CD4-positive, CD25-positive, alpha-beta regulatory T cell (primary cell): ENCODE measurements at regions not wholly inside any gene's neighbourhood (a gene's known extent, or its start where the extent isn't known, plus 50 kb on each side); places are given as distances from the start of the nearest gene placed in this dataset.
A peak's percentile ranks its signal among the peaks of the same experiment; 100 is the strongest.

ENCODE experiments used
- ATAC-seq, 2 donors: fragments of 150-1000 bp; cut with Tn5 transposase; one replicate each; pipeline ENCODE4 v1.10.0; 2021; ENCODE audit warnings: low read depth in 2 of 2, moderate number of reproducible peaks in 2 of 2, moderate library complexity in 1 of 2
- DNase-seq, 3 donors: peaks; one replicate each; pipeline versions ENCODE4 v3.0.0 to v3.0.0-alpha.2; 2012 to 2022; ENCODE audit warnings: mixed read lengths in 1 of 3
- H3K27ac ChIP-seq: one replicate; pipeline ENCODE4 v1.7.0; 2013; ENCODE audit warnings: mild to moderate bottlenecking, low read length; ENCODE audit not compliant: insufficient read depth, poor library complexity, severe bottlenecking
- H3K27me3 ChIP-seq: one replicate; pipeline ENCODE4 v1.7.0; 2013; ENCODE audit warnings: low read length; ENCODE audit not compliant: control insufficient read depth, insufficient read depth
- H3K36me3 ChIP-seq: one replicate; pipeline ENCODE4 v1.7.0; 2013; ENCODE audit warnings: mild to moderate bottlenecking, low read length, moderate library complexity; ENCODE audit not compliant: control insufficient read depth, insufficient read depth
- H3K4me1 ChIP-seq: 2 replicates; pipeline ENCODE4 v1.7.0; 2013; ENCODE audit warnings: mild to moderate bottlenecking, low read length; ENCODE audit not compliant: insufficient read depth, control insufficient read depth, poor library complexity, severe bottlenecking
- H3K4me3 ChIP-seq: one replicate; pipeline ENCODE4 v1.7.0; 2013; ENCODE audit warnings: low read depth, mild to moderate bottlenecking, low read length, moderate library complexity
- H3K9me3 ChIP-seq, 2 experiments: 1 replicate in 1 of 2; 2 replicates in 1 of 2; pipeline ENCODE4 v1.7.0; 2013; ENCODE audit warnings: low read length in 2 of 2, mild to moderate bottlenecking in 1 of 2, moderate library complexity in 1 of 2; ENCODE audit not compliant: control insufficient read depth in 2 of 2
- H3K27ac Mint-ChIP-seq, 3 donors: one replicate each; pipeline ENCODE4 v1.8.0; 2020 to 2022; ENCODE audit warnings: mild to moderate bottlenecking in 3 of 3, mixed read lengths in 3 of 3, moderate library complexity in 2 of 3
- H3K27me3 Mint-ChIP-seq: one replicate; pipeline ENCODE4 v1.8.0; 2022; ENCODE audit warnings: mild to moderate bottlenecking, mixed read lengths
- H3K36me3 Mint-ChIP-seq: one replicate; pipeline ENCODE4 v1.8.0; 2020; ENCODE audit warnings: mixed read lengths
- H3K4me1 Mint-ChIP-seq, 4 donors: one replicate each; pipeline ENCODE4 v1.8.0; 2020 to 2022; ENCODE audit warnings: mixed read lengths in 4 of 4, mild to moderate bottlenecking in 1 of 4
- H3K4me3 Mint-ChIP-seq, 4 donors: one replicate each; pipeline ENCODE4 v1.8.0; 2020 to 2022; ENCODE audit warnings: mild to moderate bottlenecking in 4 of 4, mixed read lengths in 4 of 4, moderate library complexity in 3 of 4
- H3K9me3 Mint-ChIP-seq, 7 donors: one replicate each; pipeline ENCODE4 v1.8.0; 2020 to 2022; ENCODE audit warnings: mixed read lengths in 7 of 7, mild to moderate bottlenecking in 3 of 7, moderate library complexity in 2 of 7

DNA sequence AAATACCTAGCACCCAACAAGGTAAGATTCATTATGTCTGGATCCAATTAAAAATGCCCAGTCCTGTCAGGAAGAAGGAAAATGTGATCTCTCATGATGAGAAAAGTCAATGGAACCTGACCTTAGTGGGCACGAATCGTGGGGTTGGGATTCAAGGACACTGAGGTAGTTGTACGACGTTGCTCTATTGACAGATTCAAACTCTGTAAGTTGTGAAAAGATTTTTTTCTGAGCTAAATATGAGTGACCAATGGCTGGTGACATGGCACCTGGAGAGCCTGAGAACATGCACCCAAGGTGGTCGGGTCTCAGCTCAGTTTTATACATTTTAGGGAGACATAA is 148.2 kb downstream of the NDUFA10 start:
- peaks cover 0 to 11% (median 5%) of the 10 kb centered on the region in 4 donors for H3K4me1 Mint-ChIP-seq
- Histone ChIP-seq H3K9me3 (no peaks in the 10 kb centered on the region), H3K4me3 (no peak overlapping the region), H3K36me3 (no peaks in the 10 kb centered on the region), H3K27ac (no peak overlapping the region), H3K4me1 (no peaks in the 10 kb centered on the region), H3K27me3 (no peaks in the 10 kb centered on the region)
- H3K27ac Mint-ChIP-seq = peak overlapping the region in 1 of 3 donors; percentile 1
- no peaks in the 10 kb centered on the region for H3K9me3 Mint-ChIP-seq
- DNase-seq (no peak), ATAC-seq (no peak)
- H3K27me3 Mint-ChIP-seq = peaks cover 13% of the 10 kb centered on the region
- no peaks in the 10 kb centered on the region for H3K36me3 Mint-ChIP-seq
- H3K4me3 Mint-ChIP-seq = no peak overlapping the region

DNA sequence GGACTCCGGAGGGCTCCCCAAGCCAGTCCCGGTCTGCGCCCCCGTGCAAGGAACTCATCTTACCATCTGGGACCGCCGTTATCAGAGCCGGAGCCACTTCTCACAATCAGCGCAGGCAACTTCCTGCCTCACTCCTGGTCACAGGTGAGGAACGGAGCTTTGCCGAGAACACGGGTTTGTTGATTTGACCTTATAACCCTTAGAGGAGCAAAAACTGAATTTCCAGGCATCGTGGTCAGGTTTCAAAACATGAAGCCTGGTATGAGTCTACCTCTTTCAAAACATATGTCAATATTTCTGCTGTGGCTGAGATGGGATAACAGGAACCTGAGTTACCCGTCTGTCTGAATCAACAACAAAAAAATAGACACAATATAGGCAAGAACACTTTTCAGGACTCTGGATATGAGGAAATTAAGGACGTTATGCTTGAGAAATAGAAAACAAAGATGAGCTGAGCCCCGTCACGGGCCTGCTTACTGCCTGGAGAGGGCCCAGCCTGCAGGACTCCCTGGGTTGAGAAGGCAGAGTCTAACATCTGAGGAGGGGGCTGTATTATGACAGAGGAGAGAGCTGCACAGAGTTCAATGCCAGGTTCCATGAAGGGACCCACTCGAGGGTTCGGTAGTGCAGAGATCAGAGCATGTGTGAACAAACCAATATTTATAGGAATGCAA is 148.7 kb downstream of the NDUFA10 start:
- H3K27ac ChIP-seq = no peak overlapping the region
- no peak overlapping the region for H3K4me3 ChIP-seq
- H3K36me3 ChIP-seq = no peaks in the 10 kb centered on the region
- Mint-ChIP-seq H3K4me1 (peaks cover 0 to 8% (median 5%) of the 10 kb centered on the region in 4 donors), H3K9me3 (no peaks in the 10 kb centered on the region), H3K4me3 (no peak overlapping the region), H3K36me3 (no peaks in the 10 kb centered on the region), H3K27ac (no peak overlapping the region), H3K27me3 (peaks cover 13% of the 10 kb centered on the region)
- H3K9me3 ChIP-seq = no peaks in the 10 kb centered on the region
- no peaks in the 10 kb centered on the region for H3K4me1 ChIP-seq
- ATAC-seq (no peak), DNase-seq (no peak)
- H3K27me3 ChIP-seq = no peaks in the 10 kb centered on the region

DNA sequence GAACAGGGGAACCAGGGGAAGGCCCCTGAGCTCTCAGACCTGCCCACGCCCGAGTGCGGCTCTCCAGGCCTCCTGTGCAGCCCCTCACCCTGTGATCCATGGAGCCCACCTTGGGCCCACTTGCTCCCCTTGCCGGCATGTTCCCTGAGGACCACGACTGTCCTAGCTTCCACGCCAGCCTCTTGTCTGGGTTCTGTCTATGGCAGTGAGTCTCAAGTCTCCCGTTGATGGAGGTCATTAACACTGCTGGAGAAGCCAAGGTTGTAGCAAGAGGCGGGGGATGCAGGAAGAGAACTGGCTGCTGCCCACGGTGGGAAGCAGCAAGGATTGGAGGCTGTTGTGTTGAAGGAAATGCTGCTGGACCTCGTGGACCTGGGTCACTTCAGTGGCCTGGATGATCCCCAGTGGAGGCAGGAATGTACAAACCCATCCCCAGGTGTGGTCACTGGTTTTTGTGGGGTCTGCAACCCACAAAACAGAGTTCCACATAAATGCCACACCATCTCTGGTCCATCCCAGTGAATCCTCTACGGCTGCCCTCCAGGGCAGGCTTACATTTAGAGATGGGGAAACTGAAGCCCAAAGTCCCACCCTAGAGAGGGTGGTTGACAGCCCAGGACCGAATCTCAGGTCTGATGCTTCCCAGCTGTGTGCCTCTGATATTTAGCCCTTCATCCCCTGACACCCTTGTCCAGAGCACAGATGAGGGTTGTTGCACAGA is 150.3 kb downstream of the NDUFA10 start:
- ATAC-seq (no peak), DNase-seq (no peak)
- Histone ChIP-seq H3K27ac (no peak overlapping the region), H3K4me1 (no peaks in the 10 kb centered on the region), H3K4me3 (no peak overlapping the region), H3K27me3 (no peaks in the 10 kb centered on the region), H3K36me3 (no peaks in the 10 kb centered on the region), H3K9me3 (no peaks in the 10 kb centered on the region)
- H3K4me1 Mint-ChIP-seq = peaks cover 0 to 7% (median 3%) of the 10 kb centered on the region in 4 donors
- no peak overlapping the region for H3K4me3 Mint-ChIP-seq
- no peaks in the 10 kb centered on the region for H3K36me3 Mint-ChIP-seq
- no peak overlapping the region for H3K27ac Mint-ChIP-seq
- H3K27me3 Mint-ChIP-seq = peaks cover 13% of the 10 kb centered on the region
- H3K9me3 Mint-ChIP-seq = no peaks in the 10 kb centered on the region

DNA sequence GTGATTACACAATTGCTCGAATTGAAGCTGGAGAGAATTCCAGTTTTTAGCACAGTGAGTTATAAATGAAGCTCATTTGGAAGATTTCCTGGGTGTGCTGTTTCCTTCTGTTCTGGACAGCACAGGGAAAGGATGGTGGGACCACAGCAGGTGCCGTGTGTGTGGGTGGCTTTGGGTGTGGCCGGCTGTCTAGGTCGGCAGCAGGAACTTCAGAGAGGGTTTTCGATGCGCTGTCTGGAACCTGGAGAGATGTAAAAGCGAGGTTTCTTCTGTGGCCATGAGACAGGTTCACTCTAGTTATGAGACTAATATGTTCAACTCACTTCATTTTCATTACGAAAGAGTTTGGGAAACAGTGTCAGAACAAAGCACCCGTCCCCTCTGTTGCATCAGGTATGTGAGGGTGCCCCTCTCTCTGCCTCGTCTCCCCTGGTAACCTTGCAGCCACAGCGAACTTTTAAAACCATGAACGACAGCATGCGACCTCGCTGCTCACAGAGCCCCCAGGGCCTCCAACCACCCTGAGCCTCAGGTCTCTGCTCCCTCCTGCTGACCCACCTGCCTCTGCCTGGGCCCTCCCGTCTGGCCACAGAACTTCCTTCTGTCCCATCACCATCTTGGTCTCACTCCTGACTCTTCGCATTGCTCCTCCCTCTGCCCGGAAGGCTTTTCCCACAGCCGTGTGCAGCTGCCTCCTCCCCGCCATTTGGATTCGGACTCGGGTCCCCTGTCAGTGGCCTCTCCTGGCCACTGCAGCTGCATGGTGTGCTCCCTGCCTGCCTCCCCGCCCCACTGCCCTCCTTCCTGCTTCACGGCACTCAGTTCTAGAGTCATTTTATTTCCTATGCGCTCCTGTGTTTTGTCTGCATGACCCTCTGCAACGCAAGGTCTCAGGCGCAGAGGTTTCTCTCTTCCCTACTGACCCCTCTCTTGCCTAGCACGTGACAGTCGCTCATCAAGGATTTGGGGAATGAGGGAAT is 151.2 kb downstream of the NDUFA10 start:
- Histone ChIP-seq H3K9me3 (no peaks in the 10 kb centered on the region), H3K4me1 (no peaks in the 10 kb centered on the region), H3K27me3 (no peaks in the 10 kb centered on the region), H3K27ac (no peak overlapping the region), H3K4me3 (no peak overlapping the region), H3K36me3 (no peaks in the 10 kb centered on the region)
- Mint-ChIP-seq H3K9me3 (no peaks in the 10 kb centered on the region), H3K27ac (no peak overlapping the region), H3K36me3 (no peaks in the 10 kb centered on the region), H3K4me1 (peaks cover 0 to 7% (median 1%) of the 10 kb centered on the region in 4 donors), H3K27me3 (peaks cover 13% of the 10 kb centered on the region), H3K4me3 (no peak overlapping the region)
- DNase-seq (no peak), ATAC-seq (no peak)

DNA sequence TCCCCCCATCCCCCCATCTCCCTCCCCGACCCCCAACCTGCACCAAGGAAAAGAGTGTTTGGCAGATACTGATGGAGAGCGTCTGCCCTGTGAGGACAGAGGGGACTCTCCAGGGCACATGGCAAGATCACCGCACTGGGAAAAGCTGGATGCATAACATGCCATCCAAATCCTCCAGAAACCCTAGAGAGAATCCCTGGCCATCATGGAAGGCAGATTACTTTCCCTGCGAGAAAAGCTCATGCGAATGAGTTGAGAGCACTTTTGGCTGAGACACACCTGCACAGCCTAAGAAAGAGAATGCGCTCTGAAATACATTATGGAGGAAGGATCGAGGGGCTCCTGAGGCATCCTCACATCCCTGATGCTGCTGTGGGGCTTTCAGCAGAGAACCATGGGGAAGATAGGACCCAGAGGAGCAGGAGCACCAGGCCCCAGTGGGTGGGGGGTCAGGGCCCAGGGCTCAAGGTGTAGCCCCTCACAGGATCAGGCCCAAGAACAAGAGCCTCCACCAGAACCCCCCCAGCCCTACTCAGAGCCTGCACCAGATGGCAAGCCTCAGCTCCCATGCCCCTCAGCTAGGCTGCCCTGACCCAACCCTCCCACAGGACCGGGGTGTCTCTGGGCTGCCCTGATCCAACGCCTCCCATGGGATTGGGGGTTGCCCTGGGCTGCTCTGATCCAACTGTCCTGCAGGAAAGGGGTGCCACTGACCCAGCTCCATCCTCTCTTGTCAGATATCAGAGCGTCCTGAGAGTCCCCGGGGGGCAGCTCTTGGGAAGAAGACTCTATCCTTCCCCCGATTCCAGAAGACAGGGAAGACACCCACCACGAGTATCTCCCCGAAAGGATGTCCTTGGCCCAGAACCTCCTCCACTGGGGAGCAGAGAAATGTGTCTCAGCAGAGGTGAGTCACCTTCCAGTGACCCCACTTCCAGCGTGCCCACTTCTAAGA is 153.4 kb downstream of the NDUFA10 start:
- Histone ChIP-seq H3K27me3 (no peaks in the 10 kb centered on the region), H3K27ac (no peak overlapping the region), H3K4me1 (no peaks in the 10 kb centered on the region), H3K36me3 (no peaks in the 10 kb centered on the region), H3K9me3 (no peaks in the 10 kb centered on the region), H3K4me3 (no peak overlapping the region)
- Mint-ChIP-seq H3K9me3 (no peaks in the 10 kb centered on the region), H3K36me3 (no peaks in the 10 kb centered on the region), H3K4me1 (no peaks in the 10 kb centered on the region), H3K27ac (no peak overlapping the region), H3K4me3 (no peak overlapping the region), H3K27me3 (peaks cover 4% of the 10 kb centered on the region)
- ATAC-seq (no peak), DNase-seq (no peak)

DNA sequence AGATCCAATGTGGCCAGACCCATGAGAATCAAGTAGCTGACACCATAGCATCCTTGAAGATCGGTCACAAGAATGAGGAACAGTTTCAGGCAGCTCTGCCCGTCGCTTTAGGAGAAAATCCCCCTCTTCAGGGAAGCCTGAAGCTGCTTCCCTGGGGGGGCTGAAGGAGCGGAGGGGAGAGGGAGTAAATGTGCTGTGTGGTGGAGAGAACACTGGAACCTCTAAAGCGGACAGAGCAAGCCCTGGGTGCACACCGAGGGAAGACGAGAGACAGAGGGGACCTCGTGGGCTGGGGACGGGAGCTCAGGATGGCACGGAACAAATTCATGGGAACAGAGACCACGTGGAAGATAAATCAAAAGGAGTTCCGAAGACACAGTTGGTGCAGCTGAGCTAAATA is 154.3 kb downstream of the NDUFA10 start:
- Mint-ChIP-seq H3K4me3 (no peak overlapping the region), H3K27ac (no peak overlapping the region), H3K36me3 (no peaks in the 10 kb centered on the region), H3K4me1 (no peaks in the 10 kb centered on the region), H3K27me3 (no peaks in the 10 kb centered on the region), H3K9me3 (no peaks in the 10 kb centered on the region)
- no peaks in the 10 kb centered on the region for H3K36me3 ChIP-seq
- H3K9me3 ChIP-seq = no peaks in the 10 kb centered on the region
- no peaks in the 10 kb centered on the region for H3K4me1 ChIP-seq
- H3K27me3 ChIP-seq = no peaks in the 10 kb centered on the region
- DNase-seq (no peak), ATAC-seq (no peak)
- no peak overlapping the region for H3K4me3 ChIP-seq
- no peak overlapping the region for H3K27ac ChIP-seq

DNA sequence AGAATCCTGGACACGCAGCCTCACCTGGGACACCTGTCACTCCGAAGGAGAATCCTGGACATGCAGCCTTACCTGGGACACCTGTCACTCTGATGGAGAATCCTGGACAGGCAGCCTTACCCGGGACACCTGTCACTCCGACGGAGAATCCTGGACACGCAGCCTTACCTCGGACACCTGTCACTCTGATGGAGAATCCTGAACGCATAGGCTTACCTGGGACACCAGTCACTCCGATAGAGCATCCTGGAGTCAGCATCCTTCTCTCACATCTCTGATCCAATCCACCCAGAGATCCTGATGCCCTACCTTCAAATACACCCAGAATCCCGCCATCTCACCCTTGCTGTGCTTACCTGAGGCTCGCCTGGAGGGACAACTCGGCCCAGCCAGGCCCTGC is 154.9 kb downstream of the NDUFA10 start:
- Mint-ChIP-seq H3K4me1 (no peaks in the 10 kb centered on the region), H3K27me3 (no peaks in the 10 kb centered on the region), H3K36me3 (no peaks in the 10 kb centered on the region), H3K4me3 (no peak overlapping the region), H3K27ac (no peak overlapping the region), H3K9me3 (no peaks in the 10 kb centered on the region)
- DNase-seq = no peak
- no peaks in the 10 kb centered on the region for H3K36me3 ChIP-seq
- H3K27ac ChIP-seq = no peak overlapping the region
- no peak for ATAC-seq
- no peaks in the 10 kb centered on the region for H3K9me3 ChIP-seq
- H3K4me3 ChIP-seq = no peak overlapping the region
- H3K27me3 ChIP-seq = no peaks in the 10 kb centered on the region
- no peaks in the 10 kb centered on the region for H3K4me1 ChIP-seq
